NCI-H524 treated with DMSO at 0.1 percent for 48 hours (cell line): ENCODE measurements at regions not wholly inside any gene's neighbourhood (a gene's known extent, or its start where the extent isn't known, plus 50 kb on each side); places are given as distances from the start of the nearest gene placed in this dataset.
A peak's percentile ranks its signal among the peaks of the same experiment; 100 is the strongest.

ENCODE experiments used
- DNase-seq: peaks from one replicate; lab custom pipeline; 2025; lab: John Stamatoyannopoulos, UW

DNA sequence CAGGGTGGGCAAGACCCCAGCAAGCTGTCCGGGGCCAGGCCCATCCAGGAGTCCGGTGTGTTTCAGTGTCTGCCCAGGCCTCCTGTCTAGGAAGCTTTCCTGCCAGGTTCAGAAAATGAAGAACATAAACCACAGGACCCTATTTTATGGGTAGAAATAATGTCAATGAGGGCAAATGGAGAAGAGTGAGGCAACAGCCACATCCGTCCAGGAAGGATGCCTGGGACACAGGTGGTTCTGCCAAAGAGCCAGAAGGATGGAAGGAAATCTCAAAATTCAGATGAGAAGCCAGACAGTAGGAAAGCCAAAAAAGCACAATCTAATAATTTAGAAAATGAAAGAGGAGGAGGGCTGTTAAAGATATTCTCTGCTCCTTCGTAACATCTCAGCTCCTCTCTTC is 262.3 kb downstream of the AUH start:
- no peak for DNase-seq

DNA sequence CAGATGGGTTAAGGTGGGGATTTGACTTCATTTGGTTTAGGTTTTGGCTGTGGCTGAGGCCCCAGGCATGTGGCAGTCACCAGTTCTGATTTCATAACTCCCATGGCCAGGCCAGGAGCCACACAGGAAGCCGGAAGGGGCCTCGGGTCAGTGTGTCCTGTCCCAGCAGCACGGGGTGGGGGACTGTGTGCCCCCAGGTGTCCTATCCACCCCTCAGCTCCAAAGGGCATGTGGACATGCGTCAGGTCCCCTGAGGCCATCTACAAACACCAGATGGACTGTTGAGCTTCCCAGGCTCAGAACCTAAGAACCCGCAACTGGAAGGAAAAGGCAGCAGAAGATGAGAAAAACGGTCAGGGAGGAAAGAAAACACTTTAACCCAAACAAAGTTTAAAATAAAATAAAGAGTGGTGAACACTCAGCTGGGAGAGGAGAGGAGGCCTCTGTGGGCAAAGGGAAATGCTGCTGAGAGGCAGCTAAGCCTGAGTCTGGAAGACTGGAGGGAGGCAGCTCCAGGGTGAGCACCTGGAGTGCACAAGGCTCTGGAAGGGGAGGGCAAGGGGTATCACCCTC is 260.8 kb downstream of the AUH start:
- DNase-seq, result no peak

DNA sequence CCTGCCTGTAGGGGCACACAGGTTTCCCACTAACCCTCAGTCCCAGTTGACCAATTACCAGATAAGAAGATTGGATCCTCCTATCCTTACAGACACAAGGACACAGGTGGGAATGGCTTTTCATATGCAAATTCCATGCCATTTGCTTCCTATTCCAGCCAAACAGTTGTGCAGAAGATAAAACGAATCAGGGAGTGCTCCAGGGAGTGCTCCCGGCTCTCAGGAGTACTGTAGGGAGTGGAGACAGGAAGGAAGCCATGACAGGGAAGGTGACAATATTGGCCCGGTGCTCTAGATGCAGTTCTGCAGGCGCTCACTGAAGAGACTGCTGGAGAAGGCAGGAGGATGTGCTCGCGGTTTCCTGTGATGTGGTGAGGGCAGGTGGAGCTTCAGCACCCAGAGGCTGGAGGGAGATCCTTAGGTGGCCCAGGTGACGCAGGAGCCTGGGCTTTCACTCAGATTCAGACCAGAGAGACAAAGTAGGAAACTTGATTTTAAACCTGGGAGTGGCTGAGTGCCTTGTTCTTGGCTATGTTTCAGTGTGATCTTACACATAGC is 260.0 kb downstream of the AUH start:
- DNase-seq, result no peak

DNA sequence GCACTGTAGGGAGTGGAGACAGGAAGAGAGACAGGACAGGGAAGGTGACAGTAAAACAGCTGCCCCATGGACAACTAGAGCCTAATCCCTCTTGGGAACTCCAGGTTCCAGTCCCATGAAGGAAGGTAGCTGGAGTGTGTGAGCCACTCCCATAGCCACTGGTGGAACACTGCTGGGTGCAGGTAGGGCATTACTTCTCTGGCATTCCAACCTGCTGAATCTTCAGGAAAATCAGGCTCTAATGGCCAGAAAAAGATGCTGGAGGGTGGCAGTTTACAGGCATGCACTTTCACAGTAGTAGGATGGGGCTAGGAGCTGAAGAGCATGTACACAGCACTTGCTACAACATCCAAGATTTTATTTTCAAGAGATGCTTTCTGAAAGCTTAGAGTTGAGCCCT is 259.4 kb downstream of the AUH start:
- no peak for DNase-seq

DNA sequence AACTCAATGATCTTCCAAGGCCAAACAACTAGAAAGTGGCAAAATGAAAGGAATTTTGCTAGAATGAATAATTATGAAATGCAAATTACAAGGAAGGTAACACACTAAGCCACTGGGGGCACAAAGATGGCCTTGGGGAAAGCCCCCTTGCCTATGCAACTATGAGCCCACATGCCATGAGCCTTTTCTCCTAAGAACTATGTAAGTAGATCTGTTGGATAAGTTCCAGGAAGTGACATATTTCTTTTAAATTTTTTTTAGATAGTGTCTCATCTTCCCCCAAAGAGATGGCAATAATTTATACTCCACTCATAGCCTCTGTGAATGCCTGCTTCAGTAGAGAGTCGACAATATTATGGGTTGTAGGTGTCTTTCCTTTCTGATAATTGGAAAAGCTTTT is 257.8 kb downstream of the AUH start:
- DNase-seq, result no peak

DNA sequence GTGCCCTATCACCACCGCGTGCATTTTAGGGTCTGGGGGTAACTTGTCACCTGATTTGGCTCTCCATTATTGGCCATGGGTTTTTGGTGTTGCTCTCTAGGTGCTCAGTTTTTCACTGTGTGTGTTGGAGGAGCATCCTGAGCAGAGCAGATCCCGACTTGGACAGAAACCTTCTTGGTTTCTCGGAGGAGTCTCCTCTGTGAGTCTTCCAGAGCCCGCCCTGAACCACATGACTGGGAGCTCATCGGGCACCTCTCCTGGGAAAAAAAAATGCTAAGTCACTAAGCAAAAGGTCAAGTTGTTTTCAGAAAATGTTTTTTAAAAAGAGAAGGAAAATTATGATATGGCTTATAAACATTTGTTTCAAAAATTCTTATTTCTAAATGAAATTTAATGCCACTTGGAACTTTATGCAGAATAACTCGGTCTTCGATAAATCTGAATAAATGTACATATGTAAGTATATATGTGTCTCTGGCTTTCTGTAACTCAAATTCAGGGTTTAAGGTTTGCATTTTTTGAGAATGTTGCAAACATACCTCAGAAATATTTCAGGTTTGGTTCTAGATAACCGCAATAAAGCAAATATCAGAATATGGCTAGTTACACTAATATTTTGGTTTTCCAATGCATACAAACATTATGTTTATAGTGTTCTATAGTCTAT is 255.2 kb downstream of the AUH start:
- no peak for DNase-seq

DNA sequence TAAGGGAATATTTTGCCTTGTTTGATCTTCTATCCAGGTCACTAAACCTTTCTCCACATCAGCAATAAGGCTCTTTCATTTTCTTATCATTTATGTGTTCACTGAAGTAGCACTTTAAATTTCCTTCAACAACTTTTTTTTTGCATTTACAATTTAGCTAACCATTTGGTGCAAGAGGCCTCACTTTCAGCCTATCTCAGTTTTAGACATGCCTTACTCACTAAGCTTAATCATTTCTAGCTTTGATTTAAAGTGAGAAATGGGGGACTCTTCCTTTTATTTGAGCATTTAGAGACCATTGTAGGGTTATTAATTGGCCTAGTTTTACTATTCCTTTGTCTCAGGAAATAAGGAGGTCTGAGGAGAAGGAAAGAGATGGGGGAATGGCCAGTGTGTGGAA is 250.5 kb downstream of the AUH start:
- no peak for DNase-seq

DNA sequence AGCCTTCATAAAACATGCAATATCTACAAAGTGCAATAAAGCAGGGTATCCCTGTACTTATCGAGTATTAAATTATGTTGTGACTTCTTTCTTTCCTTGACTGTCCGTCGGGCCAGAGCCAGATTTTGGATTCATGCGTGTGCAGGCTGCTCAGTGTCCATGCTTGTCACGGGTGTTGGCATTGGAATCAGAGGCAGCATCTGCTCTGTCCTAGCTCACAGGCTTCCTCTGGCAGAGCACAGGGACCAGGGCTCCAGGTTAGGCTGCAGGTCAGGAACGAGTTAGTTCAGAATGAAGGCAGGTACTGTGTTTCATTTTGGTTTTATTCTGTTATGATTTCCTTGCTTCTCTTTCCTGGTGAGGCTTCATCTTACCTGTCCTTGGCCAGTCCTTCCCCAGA is 249.8 kb downstream of the AUH start:
- DNase-seq, result no peak

DNA sequence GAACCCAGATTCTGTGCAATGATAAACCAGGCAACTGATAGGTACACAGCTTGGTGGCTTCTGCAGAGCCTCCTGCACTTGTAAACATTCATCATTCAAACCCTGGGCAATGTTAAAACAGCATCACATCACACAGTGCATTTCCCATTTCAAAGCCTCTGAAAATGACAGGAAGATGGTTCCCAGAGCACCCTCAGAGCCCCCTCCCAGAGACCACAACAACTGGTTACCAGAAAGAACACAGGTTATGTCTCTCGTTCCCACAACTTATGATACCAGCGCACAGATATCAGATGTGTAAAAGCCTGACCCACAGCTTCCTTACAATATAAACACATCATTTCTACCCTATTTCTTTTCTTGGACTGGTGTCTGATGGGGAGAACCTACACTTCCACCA is 248.7 kb downstream of the AUH start:
- DNase-seq, result no peak

DNA sequence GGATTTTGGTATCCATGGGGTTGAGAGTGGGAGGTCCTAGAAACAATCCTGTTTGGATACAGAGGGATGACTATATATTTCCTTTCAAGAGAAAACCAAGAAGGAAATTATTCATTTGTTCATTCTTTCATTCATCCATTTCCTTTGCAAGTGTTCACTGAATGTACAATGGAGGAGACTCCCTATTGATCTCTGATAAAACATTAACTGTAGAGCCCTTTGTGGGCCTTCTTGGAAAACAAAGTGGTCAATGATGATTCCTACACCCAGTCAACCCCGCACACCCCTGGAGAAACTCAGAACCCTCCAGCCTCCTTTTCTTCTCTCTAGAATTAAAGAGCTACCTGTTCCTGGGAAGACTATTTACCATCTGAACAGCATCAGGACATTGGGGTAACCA is 247.3 kb downstream of the AUH start:
- no peak for DNase-seq

DNA sequence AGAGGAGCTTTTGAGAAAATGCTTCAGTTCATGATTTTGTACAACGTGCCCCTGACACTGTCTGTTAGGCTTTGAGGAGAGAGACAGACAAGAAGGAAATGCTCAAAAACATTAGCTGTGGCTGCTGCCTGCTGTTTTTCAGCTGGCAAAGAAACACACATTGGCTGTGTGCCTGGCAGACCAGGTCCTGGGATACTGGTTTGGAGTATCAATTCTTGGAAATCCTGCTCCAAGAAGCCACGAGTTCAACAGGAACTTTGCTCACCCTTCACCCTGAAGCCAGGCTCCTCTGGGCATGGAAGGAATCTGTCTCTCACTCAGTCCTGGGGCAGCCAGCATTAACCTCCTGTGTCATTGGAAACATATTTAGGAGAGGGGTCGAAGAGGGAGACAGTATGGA is 245.5 kb downstream of the AUH start:
- DNase-seq, result no peak

DNA sequence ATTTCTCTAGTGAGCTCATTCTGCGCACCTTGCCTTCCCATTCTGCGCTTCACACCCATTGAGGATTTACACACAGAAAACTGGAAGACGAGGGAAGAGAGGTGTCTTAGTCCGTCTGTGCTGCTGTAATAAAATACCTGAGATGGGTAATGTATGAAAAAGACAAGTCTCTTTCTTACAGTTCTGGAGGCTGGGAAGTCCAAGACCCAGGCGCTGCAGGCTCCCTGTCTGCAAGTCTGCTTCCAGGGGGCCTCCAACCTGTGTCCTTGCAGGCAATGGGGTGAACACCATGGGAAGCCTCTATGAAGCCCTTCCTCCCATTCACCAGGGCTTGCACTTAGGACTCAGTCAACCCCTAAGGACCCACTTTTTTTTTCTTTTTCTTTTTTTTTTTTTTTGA is 245.0 kb downstream of the AUH start:
- DNase-seq, result no peak

DNA sequence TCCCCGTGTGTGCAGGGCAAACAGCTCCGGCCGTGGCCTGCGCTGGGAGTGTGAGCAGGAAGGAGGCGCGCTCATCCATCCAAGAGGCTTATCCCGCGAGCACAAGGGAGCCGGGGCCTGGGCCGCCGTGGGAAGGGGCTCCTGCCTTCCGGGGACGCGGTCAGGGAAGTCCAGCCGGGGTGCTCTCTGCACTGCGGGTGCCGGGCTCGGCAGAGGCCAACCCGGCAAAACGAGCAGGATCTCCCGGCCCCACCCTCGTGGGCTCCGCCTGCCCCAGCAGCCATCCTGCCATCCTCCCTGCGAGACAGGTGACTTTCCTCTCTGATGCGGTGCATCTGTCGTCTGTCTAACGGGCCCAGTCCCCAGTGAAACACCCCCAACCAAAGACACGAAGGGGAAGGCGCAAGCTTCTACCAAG is 244.2 kb downstream of the AUH start:
- DNase-seq, result no peak

DNA sequence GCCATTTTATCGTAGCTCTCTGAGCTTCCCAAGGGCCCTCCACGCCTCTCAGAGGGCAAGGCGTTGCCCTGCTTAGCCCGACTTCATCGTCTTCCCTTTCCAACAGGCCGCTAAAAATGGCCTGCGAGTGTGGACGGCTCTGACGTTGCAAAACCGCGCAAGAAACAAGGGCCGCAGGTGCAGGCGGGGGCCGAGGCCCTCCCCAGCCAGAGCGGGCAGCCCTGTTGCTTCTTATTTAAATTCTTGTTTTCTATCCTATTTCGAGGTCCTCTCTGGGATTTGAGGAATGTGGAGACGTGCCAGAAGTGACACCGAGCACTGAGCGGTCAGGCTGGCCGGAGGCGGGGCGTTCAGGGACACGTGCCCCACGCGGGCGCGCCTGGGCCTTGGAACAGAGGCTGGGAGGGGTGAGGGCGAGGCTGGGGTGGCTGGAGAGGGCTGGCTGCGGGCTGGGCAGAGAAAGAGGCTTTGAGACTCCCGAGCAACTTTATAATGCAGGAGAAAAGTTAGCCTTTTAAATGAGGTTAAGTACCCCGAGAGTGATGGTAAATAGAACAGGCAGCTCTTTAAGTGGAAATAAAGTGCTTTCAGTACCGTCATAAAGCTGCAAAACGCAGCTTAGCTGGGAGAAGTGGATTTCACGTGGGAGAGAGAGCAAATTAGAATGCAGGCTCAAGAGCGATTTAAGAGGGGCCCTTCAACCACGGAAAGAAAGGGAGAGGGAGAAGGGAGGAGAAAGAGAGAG is 243.6 kb downstream of the AUH start:
- DNase-seq, result peak; percentile 87

DNA sequence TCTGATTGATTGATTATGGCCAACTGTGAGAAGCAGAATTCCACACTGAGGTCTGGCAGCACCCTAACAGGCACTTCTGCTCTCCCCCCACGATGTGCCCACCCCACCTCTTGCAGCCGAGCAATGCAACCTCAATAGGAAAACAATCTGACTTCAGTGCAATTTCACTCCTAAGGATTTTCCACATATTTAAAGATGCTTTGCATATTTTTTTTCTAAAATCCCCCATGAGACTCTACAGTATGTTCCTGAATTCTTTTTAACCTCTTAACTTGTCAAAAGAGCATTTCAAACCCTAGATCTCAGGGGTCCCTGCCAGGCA is 243.1 kb downstream of the AUH start:
- no peak for DNase-seq

DNA sequence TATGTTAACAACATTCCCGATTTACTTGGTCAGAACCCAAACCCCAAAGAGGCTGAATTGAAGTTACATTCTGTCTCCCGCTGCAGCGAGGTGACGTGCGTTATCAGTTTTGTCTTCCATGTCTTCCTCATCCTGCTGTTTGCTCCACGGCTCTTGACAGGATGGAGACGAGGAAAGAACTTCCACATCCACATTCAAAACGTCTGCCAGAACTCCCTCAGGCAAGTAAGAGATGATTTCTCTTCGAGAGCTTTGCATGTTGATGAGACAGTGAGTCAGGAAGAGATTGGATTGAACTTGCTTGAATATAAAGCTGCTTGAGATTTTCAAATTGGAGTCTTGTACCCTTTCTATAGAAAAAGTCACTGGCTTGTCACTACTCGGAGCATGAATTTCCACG is 242.6 kb downstream of the AUH start:
- DNase-seq, result no peak

DNA sequence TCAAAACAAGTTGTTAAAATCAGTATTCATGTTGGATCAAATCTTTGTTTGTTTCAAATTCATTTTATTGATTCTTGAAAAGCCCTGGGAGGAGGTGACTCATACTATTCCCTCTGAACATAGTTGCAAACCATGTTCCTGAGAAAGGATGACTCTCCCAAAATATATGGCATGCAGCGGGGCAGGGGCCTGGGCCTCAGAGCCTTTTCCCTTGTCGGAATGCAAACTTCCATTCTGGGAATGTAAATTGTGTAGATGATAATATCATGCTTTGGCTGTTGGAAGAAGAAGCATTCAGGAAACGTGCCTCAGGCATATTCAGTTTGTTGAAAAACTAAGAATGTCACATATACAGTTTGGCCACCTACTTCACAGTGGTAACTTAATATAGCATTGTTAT is 242.0 kb downstream of the AUH start:
- DNase-seq, result no peak

DNA sequence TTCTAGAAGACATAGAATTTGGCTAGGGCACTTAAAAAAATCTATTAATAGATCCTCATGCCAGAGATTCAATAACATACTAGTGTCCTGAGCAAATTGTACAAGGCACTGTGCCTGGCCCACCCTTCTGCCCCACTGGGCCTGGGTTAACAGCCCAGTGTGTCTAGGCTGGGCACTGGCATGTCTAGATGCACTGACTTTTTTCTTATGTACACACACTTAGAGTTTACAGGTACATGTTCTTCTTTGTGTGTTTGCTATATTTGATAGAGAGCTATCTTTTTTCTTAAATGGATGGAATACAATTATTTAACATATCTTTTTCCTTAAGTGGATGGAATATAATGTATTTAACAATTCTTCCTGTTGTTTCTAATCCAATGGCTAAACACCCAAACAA is 241.5 kb downstream of the AUH start:
- DNase-seq, result no peak

DNA sequence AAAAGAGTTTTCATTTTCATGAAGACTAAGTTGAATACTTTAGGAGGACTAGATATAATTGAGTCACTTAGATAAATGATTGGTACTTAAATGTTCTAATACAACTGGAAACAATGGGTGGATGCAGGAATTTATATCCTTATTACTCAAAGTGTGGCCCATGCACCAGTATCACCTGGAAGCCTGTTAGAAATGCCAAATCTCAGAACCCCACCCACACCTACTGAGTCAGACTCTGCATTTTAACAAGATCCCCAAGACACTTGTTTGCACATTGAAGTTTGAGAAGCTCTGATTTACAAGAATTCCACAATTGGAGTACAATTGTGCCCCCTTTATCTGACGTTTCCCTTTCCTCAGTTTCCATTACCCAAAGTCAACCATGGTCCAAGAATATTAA is 239.0 kb downstream of the AUH start:
- no peak for DNase-seq

DNA sequence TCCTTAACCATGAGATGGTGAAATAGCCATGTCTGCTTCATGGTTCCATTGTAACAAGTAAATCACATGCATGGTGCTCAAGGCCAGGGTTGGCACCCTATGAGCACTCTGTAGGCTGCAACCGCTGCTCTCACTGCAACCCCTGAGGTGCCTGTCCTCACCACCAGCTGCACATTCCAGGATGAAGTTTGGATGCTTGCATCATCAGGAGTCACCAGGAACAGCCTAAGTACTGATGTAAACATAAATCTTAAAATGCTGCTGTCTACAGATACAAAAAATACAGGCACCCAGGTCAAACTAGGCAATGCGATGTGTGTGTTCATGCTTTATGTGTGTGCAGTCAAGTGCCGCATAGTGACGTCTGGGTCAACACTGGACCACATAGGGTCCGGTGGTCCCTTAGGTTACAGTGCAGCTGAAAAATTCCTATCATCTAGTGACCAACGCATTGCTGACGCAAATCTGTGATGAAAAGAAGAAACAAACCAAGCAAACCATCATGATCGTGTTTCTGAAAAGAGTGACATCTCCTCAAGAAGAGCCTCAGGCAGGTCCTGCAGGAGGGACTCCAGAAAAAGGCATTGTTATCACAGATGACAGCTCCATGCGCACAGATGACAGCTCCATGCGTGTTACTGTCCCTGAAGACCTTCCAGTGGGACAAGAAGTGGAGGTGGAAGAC is 234.8 kb downstream of the AUH start:
- DNase-seq, result no peak

DNA sequence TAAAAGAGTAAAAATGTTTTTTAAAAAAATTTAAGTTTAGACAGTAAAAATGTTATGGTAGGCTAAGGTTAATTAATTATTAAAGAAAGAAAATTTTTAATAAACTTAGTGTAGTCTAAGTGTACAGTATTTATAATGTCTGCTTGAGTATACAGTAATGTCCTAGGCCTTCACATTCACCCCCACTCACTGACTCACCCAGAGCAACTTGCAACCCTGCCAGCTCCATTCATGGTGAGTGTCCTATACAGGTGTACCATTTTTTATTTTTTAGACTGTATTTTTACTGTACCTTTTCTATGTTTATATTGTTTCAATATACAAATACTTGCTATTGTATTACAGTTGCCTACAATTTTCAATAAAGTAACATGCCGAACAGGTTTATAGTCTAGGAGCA is 234.1 kb downstream of the AUH start:
- no peak for DNase-seq

DNA sequence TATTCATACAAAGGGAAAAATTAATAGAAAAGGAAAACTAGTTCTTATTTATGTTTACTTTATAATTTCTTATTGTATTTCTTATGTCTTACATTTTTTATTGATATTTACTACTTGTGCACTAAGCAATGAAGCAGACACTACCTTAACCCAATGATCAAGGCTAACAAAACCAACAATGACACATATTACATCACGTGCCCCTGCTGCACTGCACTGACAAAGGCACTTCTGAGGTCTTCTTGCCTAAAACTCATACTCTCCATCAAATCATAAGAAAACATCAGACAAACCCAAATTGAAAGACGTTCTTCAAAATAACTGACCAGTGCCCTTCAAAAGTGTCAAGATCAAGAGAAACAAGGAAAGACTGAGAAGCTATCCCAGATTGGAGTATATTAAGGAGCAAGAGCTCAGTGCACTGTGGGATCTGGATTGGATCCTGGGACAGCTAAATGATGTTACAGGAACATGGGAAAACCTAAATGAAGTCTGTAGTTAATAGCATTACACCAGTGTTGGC is 230.9 kb downstream of the AUH start:
- no peak for DNase-seq

DNA sequence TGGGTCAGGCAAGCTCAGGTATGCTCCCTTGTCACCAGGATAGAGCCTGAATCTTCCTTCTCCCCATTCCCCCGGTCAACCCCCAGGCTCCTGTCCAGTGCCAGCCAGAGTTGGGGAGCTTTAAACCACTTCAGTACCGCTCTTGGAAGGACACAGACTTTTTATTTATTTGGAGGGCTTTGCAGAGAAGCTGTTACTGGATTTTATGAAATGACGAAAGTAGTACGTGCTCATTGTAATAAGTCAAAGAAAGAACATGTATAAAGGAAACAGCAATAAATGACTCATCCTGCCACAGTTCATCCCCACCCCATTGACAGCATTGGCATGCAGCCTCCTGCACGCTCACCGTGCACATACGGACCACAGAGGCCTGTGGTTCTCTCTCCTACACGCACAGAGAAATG is 230.3 kb downstream of the AUH start:
- DNase-seq, result no peak
